Activated CD8-positive, alpha-beta memory T cell treated with anti-CD3 and anti-CD28 coated beads for 1 hour (primary cell): ENCODE measurements at regions not wholly inside any gene's neighbourhood (a gene's known extent, or its start where the extent isn't known, plus 50 kb on each side); places are given as distances from the start of the nearest gene placed in this dataset.

ENCODE experiments used
- DNase-seq, 2 donors: peaks; one replicate each; pipeline ENCODE4 v3.0.0-alpha.2; 2020; ENCODE audit warnings: low read depth in 1 of 2; ENCODE audit errors: extremely low read depth in 1 of 2

GRCh38 chr15:86021281-86022264, 58.1 kb upstream of the AGBL1 start:
- DNase-seq, result no peak

GRCh38 chr15:86028961-86029360, 50.7 kb upstream of the AGBL1 start:
- DNase-seq, result no peak
